Activated T-helper 1 cell treated with anti-CD3 and anti-CD28 coated beads, Interleukin-12 subunit alpha, Interleukin-12 subunit beta, Interleukin-2, Interleukin-4 antibody, amounts not matched to agents 30 ng/mL and 10 ng/mL and 1 ng/mL, durations not matched to agents 14 hours and 24 hours and 36 hours (primary cell): ENCODE measurements at regions not wholly inside any gene's neighbourhood (a gene's known extent, or its start where the extent isn't known, plus 50 kb on each side); places are given as distances from the start of the nearest gene placed in this dataset.

Source experiments
- DNase-seq: peaks from one replicate; pipeline ENCODE4 v3.0.0; 2021; ENCODE audit warnings: low spot score
- H3K27ac Mint-ChIP-seq: one replicate; pipeline ENCODE4 v1.8.0; 2021; ENCODE audit warnings: mild to moderate bottlenecking, mixed read lengths
- H3K27me3 Mint-ChIP-seq: one replicate; pipeline ENCODE4 v1.8.0; 2022; ENCODE audit warnings: mild to moderate bottlenecking, moderate library complexity, mixed read lengths; ENCODE audit not compliant: insufficient read depth
- H3K36me3 Mint-ChIP-seq: one replicate; pipeline ENCODE4 v1.8.0; 2021; ENCODE audit warnings: low read depth, mixed read lengths
- H3K4me1 Mint-ChIP-seq: one replicate; pipeline ENCODE4 v1.8.0; 2021; ENCODE audit warnings: low read depth, mixed read lengths
- H3K4me3 Mint-ChIP-seq: one replicate; pipeline ENCODE4 v1.8.0; 2021; ENCODE audit warnings: mild to moderate bottlenecking, moderate library complexity, mixed read lengths
- H3K9me3 Mint-ChIP-seq: one replicate; pipeline ENCODE4 v1.8.0; 2021; ENCODE audit warnings: mixed read lengths
- intact Hi-C: fragments of 100-400 bp; cut with micrococcal nuclease; formaldehyde crosslinking; loops from one replicate; pipeline ENCODE4 v1.15.1; 2024

DNA sequence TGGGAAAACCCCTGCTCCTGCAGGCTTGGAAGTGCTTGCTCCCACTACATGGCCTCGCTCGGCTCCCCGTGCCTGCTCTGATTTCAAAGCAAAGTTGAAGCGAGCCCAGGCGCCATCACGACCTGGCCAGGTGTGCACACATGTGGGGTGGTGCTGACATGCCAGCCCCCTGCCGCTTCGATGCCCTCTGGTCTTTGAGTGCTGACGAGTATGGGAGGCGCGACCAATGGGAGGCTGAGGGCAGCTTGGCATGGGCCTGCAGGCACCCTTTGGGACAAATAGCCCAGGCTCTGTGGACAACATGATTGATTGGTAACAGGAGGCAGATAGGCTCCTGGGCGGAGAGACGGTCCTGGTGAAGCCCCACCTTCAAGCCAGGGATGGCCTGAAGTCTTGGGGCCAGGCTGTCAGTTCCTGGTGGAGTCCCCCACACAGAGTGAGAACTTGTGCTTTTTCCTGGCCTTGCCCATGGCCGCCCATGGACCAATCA lies 252.4 kb upstream of the SEMA3A start:
- H3K27ac Mint-ChIP-seq = no peak overlapping the region
- H3K36me3 Mint-ChIP-seq = no peaks in the 10 kb centered on the region
- no peaks in the 10 kb centered on the region for H3K4me1 Mint-ChIP-seq
- H3K9me3 Mint-ChIP-seq = no peaks in the 10 kb centered on the region
- DNase-seq = no peak
- no peak overlapping the region for H3K4me3 Mint-ChIP-seq
- no peaks in the 10 kb centered on the region for H3K27me3 Mint-ChIP-seq
- intact Hi-C loops = no loop called here

DNA sequence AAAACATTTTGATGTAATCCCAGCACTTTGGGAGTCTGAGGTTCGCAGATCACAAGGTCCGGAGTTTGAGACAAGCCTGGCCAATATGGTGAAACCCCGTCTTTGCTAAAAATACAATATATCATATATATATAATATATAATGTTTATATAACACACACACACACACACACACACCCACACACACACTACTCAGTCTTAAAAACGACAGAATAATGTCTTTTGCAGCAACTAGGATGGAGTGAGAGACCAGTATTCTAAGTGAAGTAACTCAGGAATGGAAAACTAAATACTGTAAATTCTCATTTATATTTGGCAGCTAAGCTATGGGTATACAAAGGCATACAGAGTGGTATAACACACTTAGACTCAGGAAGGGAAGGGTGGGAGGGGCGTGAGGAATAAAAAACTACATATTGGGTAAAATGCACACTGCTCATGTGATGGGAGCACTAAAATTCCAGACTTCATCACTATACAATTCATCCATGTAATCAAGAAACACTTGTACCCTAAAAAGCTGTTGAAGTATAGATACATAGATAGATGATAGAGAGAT lies 231.2 kb upstream of the SEMA3A start:
- Mint-ChIP-seq H3K9me3 (peaks cover 3% of the 10 kb centered on the region), H3K27ac (no peak overlapping the region), H3K4me3 (no peak overlapping the region), H3K36me3 (no peaks in the 10 kb centered on the region), H3K27me3 (no peaks in the 10 kb centered on the region), H3K4me1 (no peaks in the 10 kb centered on the region)
- intact Hi-C loops = no loop called here
- no peak for DNase-seq

DNA sequence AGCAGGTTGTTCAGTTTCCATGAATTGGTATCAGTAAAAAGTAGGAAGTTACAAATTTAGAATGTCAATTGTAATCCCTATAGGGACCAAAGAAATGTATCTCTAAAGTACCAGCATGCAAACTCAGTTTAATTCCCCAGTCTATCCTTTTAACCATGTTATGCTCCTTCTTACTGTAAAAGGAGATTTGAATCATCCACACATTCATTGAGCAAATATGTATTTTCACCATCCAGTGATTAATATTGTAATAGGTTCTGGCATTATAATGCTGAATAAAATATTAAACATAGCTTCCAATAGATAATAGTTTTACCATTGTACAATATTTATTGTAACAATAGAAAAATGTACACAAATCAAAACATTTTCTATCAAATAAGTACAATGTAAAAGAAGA lies 228.2 kb upstream of the SEMA3A start:
- Mint-ChIP-seq H3K27me3 (no peaks in the 10 kb centered on the region), H3K27ac (no peak overlapping the region), H3K4me3 (no peak overlapping the region), H3K4me1 (no peaks in the 10 kb centered on the region), H3K36me3 (no peaks in the 10 kb centered on the region), H3K9me3 (peaks cover 9% of the 10 kb centered on the region)
- intact Hi-C loops = no loop called here
- no peak for DNase-seq

DNA sequence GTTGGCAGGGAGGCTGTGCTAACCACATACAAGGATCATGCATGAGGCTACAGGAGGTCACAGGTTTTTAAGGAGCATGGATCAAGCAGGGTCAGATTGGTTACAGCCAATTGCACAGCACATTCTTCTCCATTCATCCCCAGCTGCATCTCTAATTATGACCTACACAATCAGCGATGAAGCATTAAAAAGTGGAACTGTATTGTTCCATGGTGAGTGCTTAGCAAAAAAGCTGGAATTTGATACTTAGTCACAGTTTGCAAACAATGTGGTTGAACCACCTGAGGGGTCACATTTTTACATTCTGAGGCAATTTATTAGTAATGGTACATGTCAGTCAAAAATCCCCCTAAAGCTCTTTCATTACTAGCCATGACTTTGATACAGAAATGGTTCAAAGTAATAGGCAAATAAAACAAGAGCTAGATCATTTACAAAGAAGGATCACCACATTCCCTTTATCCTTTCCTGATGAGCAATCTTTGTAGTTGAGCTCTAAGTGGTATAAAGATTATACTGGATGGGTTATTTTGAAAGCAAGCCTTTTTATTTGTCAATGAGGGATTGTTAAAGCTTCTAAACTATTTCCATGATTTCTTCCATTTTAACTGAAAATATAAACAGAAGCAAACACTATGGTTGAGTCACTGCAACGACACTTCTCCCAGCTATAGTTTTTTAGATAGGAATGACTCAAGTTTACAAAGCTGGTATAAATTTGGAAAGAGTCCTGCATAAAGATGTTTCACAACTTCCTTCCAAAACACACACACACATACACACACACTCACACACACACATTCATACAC lies 217.8 kb upstream of the SEMA3A start:
- Mint-ChIP-seq H3K4me3 (no peak overlapping the region), H3K4me1 (no peaks in the 10 kb centered on the region), H3K9me3 (no peaks in the 10 kb centered on the region), H3K36me3 (no peaks in the 10 kb centered on the region), H3K27ac (no peak overlapping the region), H3K27me3 (no peaks in the 10 kb centered on the region)
- intact Hi-C loops = no loop called here
- DNase-seq = no peak

DNA sequence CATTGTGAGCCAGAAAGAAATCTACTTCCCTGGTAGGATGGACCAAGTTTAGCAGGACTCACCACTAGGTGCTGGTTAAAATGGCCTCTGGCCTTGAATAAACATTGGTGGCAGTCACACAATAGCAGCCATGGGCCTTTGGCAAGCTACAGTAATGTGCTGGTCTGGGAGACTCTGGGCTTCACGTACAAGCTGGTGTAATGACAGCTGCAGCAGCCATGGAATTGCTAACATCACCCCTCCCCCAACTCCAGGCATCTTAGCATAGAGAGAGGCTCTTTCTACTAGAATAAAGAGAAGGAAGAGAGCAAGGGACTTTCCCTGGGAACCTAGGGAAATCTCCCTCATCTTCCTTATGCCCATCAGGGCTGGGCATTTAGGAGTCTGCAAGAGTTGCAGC lies 205.1 kb upstream of the SEMA3A start:
- Mint-ChIP-seq H3K27ac (no peak overlapping the region), H3K27me3 (no peaks in the 10 kb centered on the region), H3K4me3 (no peak overlapping the region), H3K36me3 (no peaks in the 10 kb centered on the region), H3K9me3 (peaks cover 15% of the 10 kb centered on the region), H3K4me1 (no peaks in the 10 kb centered on the region)
- intact Hi-C loops = no loop called here
- DNase-seq = no peak

GRCh38 chr7:84394219-84394618 lies 199.6 kb upstream of the SEMA3A start:
- H3K9me3 Mint-ChIP-seq = no peaks in the 10 kb centered on the region
- H3K36me3 Mint-ChIP-seq = no peaks in the 10 kb centered on the region
- intact Hi-C loops = no loop called here
- no peaks in the 10 kb centered on the region for H3K27me3 Mint-ChIP-seq
- H3K4me1 Mint-ChIP-seq = no peaks in the 10 kb centered on the region
- no peak overlapping the region for H3K4me3 Mint-ChIP-seq
- H3K27ac Mint-ChIP-seq = no peak overlapping the region
- DNase-seq = no peak

- Mint-ChIP-seq H3K4me3 (no peak overlapping the region), H3K36me3 (no peaks in the 10 kb centered on the region), H3K27me3 (no peaks in the 10 kb centered on the region), H3K4me1 (no peaks in the 10 kb centered on the region), H3K9me3 (no peaks in the 10 kb centered on the region), H3K27ac (no peak overlapping the region)
- no peak for DNase-seq
- intact Hi-C loops = no loop called here
Measured at GRCh38 chr7:84393786-84394185, 199.2 kb upstream of the SEMA3A start.

DNA sequence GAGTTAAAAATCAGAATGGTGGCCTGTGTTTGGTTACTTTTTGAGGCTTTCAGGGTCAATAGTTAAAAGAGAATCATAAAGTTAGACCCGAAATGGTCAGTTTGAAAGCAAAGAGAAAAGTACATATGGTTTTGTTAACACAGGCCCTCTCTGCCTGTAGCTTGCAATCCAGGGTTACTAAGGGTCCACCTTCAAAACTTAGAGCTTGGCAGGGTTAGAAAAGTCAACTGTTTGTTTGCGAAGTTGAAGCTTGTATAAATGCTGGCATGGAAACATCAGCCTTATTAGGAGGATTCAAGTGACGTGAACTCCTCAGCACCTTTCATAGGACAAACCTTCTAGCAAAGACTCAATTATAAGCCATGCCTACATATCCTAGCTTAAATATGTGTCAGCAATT lies 196.3 kb upstream of the SEMA3A start:
- no peak overlapping the region for H3K27ac Mint-ChIP-seq
- intact Hi-C loops = no loop called here
- H3K36me3 Mint-ChIP-seq = no peaks in the 10 kb centered on the region
- H3K27me3 Mint-ChIP-seq = no peaks in the 10 kb centered on the region
- H3K4me3 Mint-ChIP-seq = no peak overlapping the region
- no peaks in the 10 kb centered on the region for H3K4me1 Mint-ChIP-seq
- no peaks in the 10 kb centered on the region for H3K9me3 Mint-ChIP-seq
- DNase-seq = no peak

DNA sequence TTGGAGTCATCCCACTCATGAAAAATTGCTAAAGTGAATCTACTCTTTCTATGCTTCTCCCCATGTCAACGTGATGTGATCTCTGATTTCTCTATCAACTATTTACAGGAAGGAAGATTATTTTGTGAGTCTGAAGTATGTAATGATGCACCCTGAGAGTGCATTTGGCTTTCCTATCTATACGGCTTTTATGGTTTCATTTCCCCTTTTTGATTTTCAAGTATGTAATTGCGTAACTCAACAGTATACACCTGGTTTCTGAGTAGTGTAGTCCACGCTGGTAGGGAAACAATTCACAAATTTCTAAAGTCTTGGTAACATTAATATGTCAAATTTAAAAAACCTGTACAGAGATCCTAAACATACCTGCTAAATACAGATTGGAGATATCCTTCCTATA lies 194.7 kb upstream of the SEMA3A start:
- no peak overlapping the region for H3K4me3 Mint-ChIP-seq
- intact Hi-C loops = no loop called here
- no peaks in the 10 kb centered on the region for H3K9me3 Mint-ChIP-seq
- H3K4me1 Mint-ChIP-seq = no peaks in the 10 kb centered on the region
- no peaks in the 10 kb centered on the region for H3K36me3 Mint-ChIP-seq
- no peak for DNase-seq
- no peaks in the 10 kb centered on the region for H3K27me3 Mint-ChIP-seq
- H3K27ac Mint-ChIP-seq = no peak overlapping the region

DNA sequence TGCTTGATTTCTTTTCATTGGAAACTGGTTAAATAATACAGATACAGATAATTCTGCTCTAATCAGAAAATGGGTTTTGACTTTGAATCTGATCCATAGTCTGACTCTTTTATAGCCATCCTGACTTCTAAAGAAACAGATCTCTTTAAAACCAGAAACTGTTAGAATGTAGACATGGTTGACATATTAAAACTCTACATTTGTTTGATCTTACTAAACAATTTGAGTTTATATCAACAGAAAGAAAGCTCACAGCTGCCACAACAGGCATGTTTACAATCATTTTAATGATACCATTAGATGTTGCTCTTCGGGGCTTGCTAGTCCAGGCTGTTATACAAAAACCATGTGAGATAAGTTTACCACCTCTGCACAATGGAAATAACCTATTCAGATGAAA lies 193.0 kb upstream of the SEMA3A start:
- no peak overlapping the region for H3K27ac Mint-ChIP-seq
- H3K36me3 Mint-ChIP-seq = no peaks in the 10 kb centered on the region
- no peaks in the 10 kb centered on the region for H3K27me3 Mint-ChIP-seq
- no peak for DNase-seq
- no peaks in the 10 kb centered on the region for H3K4me1 Mint-ChIP-seq
- H3K9me3 Mint-ChIP-seq = no peaks in the 10 kb centered on the region
- intact Hi-C loops = no loop called here
- no peak overlapping the region for H3K4me3 Mint-ChIP-seq

GRCh38 chr7:84384417-84384816 lies 189.8 kb upstream of the SEMA3A start:
- H3K4me1 Mint-ChIP-seq = no peaks in the 10 kb centered on the region
- no peak overlapping the region for H3K27ac Mint-ChIP-seq
- no peaks in the 10 kb centered on the region for H3K9me3 Mint-ChIP-seq
- intact Hi-C loops = no loop called here
- no peaks in the 10 kb centered on the region for H3K27me3 Mint-ChIP-seq
- H3K4me3 Mint-ChIP-seq = no peak overlapping the region
- H3K36me3 Mint-ChIP-seq = no peaks in the 10 kb centered on the region
- no peak for DNase-seq

GRCh38 chr7:84379446-84379845 lies 184.9 kb upstream of the SEMA3A start:
- H3K4me1 Mint-ChIP-seq = no peaks in the 10 kb centered on the region

GRCh38 chr7:84372712-84373111 lies 178.1 kb upstream of the SEMA3A start:
- DNase-seq = no peak
- intact Hi-C loops = no loop called here
- Mint-ChIP-seq H3K27ac (no peak overlapping the region), H3K4me3 (no peak overlapping the region), H3K4me1 (no peaks in the 10 kb centered on the region), H3K36me3 (no peaks in the 10 kb centered on the region), H3K27me3 (peaks cover 3% of the 10 kb centered on the region), H3K9me3 (no peaks in the 10 kb centered on the region)

More at GRCh38 chr7:84379446-84379845, 184.9 kb upstream of the SEMA3A start:
- intact Hi-C loops = no loop called here
- Mint-ChIP-seq H3K27ac (no peak overlapping the region), H3K27me3 (no peaks in the 10 kb centered on the region), H3K9me3 (no peaks in the 10 kb centered on the region), H3K36me3 (no peaks in the 10 kb centered on the region), H3K4me3 (no peak overlapping the region)
- DNase-seq = no peak
